T-helper 17 cell (primary cell): ENCODE measurements at regions not wholly inside any gene's neighbourhood (a gene's known extent, or its start where the extent isn't known, plus 50 kb on each side); places are given as distances from the start of the nearest gene placed in this dataset.

Source experiments
- ATAC-seq: fragments of 150-1000 bp; cut with Tn5 transposase; 2 replicates; pipeline ENCODE4 v1.10.0; 2021; ENCODE audit warnings: mild to moderate bottlenecking, moderate library complexity
- DNase-seq, 3 donors: peaks; one replicate each; pipeline versions ENCODE4 v3.0.0 to v3.0.0-alpha.2; 2020 to 2021
- H3K9me3 ChIP-seq: one replicate; pipeline ENCODE4 v1.7.0; 2013; ENCODE audit warnings: low read length, mild to moderate bottlenecking; ENCODE audit not compliant: control insufficient read depth, poor library complexity, severe bottlenecking
- H3K27ac Mint-ChIP-seq: one replicate; pipeline ENCODE4 v1.8.0; 2022; ENCODE audit warnings: mild to moderate bottlenecking, moderate library complexity, mixed read lengths
- H3K27me3 Mint-ChIP-seq: one replicate; pipeline ENCODE4 v1.8.0; 2022; ENCODE audit warnings: mixed read lengths
- H3K36me3 Mint-ChIP-seq: one replicate; pipeline ENCODE4 v1.8.0; 2022; ENCODE audit warnings: low read depth, mixed read lengths
- H3K4me1 Mint-ChIP-seq: one replicate; pipeline ENCODE4 v1.8.0; 2022; ENCODE audit warnings: mild to moderate bottlenecking, mixed read lengths
- H3K4me3 Mint-ChIP-seq: one replicate; pipeline ENCODE4 v1.8.0; 2022; ENCODE audit warnings: mild to moderate bottlenecking, moderate library complexity, mixed read lengths

DNA sequence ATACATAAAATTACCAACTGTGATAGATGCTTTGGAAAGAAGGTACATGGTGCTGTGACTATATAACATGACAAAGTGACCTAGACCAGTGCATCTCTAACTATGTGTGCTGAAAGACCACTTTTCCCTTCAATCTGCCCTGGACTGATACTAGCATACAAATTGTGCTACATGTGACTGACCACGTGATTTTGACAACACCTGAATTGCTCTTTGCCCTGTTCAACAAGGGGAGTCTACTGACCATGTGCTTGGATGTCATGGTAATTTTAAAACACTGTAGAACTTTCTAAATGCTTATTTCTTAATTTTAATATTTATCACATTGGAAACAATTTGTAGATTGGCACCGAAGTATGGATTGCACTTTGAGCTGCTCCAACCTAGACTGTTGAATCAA, 142.4 kb downstream of the CAND1 start:
- H3K4me1 Mint-ChIP-seq: no peaks in the 10 kb centered on the region
- no peaks in the 10 kb centered on the region for H3K27me3 Mint-ChIP-seq
- no peaks in the 10 kb centered on the region for H3K9me3 ChIP-seq
- DNase-seq: no peak
- no peak overlapping the region for H3K27ac Mint-ChIP-seq
- H3K36me3 Mint-ChIP-seq: no peaks in the 10 kb centered on the region
- ATAC-seq: no peak
- no peak overlapping the region for H3K4me3 Mint-ChIP-seq

DNA sequence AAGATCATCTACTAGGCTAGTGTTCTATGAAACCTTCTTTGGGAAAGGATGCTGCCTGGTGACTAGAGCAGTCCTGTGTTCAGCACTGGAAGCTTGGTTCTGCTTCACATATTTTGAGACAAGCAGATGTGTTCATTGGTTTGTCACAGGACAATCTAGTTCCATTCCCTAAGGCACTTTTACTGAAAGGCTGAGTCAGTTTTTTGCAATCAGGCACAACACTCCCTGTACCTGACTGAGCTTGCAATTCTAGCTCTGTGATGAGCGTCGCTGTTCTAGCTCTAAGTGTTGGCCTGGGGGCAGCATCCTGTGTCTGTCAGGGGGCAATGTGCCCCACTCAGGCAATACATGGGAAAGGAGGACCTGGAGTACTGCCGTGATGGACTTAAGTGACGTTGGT, 144.4 kb downstream of the CAND1 start:
- DNase-seq (no peak), ATAC-seq (no peak)
- H3K9me3 ChIP-seq: no peaks in the 10 kb centered on the region
- Mint-ChIP-seq H3K4me3 (no peak overlapping the region), H3K27me3 (no peaks in the 10 kb centered on the region), H3K27ac (no peak overlapping the region), H3K4me1 (no peaks in the 10 kb centered on the region), H3K36me3 (no peaks in the 10 kb centered on the region)

DNA sequence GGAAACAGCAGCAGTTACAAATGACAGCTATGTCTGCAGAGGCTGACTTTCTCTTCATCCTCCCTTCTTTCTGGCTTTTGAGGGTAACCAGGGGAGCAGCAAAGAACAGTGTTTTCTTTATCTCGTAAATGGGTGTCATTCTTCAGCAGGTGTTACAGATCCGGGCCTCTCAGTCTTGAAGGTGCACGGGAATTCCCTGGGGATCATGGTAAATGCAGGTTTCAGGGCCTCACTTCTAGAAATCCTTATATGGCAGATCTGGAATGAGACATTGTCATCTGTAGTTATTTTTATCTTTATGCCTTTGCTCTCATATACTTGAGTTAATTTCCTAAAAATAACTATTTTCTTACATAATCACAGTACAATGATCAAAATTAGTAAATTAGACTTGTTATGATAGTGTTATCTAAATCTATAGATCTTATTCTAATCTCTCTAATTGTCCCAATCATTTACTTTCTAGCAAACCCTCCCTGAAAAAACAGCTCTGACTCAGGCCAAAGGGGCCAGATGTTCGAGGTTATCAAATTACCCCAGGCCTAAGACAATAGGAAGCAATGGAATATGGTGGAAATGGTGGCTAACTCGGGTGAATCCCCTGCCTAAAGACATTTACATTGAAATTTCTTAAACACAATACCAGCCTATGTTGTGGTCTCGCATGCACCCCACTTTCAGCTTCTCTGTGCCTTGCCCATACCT, 145.0 kb downstream of the CAND1 start:
- Mint-ChIP-seq H3K4me1 (no peaks in the 10 kb centered on the region), H3K36me3 (no peaks in the 10 kb centered on the region), H3K27ac (no peak overlapping the region), H3K4me3 (no peak overlapping the region), H3K27me3 (no peaks in the 10 kb centered on the region)
- no peaks in the 10 kb centered on the region for H3K9me3 ChIP-seq
- DNase-seq (no peak), ATAC-seq (no peak)

DNA sequence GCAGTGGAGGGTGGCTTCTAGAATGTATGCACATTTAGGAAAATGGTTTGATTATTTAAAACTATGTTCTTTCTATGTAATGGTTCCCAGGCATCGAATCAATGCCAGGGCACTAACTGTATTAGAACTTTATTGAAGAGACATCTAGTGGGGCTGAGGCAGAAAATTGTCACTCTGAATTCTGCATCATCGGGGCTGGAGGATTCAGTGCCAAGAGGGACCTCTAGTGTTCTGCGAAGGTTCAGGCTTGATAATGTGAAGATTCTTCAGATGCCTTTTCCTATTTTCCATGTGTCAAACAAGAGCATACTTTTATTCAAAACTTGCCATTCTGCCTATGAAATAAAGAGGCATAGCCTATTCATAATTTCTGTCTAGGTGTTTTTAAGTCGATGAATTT, 146.3 kb downstream of the CAND1 start:
- H3K36me3 Mint-ChIP-seq: no peaks in the 10 kb centered on the region
- H3K27me3 Mint-ChIP-seq: no peaks in the 10 kb centered on the region
- DNase-seq (no peak), ATAC-seq (no peak)
- no peaks in the 10 kb centered on the region for H3K4me1 Mint-ChIP-seq
- H3K9me3 ChIP-seq: no peaks in the 10 kb centered on the region
- no peak overlapping the region for H3K4me3 Mint-ChIP-seq
- H3K27ac Mint-ChIP-seq: no peak overlapping the region

DNA sequence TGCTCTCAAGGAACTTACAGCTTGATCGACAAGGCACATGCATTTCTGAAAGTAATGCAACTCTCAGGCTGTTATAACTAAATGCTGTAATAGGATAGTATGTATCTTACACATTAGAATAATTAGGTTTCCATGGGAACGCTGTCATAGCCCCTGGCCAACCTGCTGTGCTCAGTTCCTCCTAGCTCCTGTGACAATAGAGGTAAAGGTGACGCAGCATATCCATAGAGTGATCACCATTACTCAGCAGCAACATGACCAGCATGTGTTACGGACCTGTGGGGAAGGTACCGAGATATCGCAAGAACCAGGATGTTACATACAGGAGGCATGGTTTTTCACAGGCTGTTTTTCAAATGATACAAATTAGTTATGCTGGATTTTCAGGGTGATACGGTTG, 150.7 kb downstream of the CAND1 start:
- H3K36me3 Mint-ChIP-seq: peaks cover 2% of the 10 kb centered on the region
- no peak overlapping the region for H3K27ac Mint-ChIP-seq
- H3K9me3 ChIP-seq: no peaks in the 10 kb centered on the region
- no peak overlapping the region for H3K4me3 Mint-ChIP-seq
- peaks cover 7% of the 10 kb centered on the region for H3K27me3 Mint-ChIP-seq
- peaks cover 3% of the 10 kb centered on the region for H3K4me1 Mint-ChIP-seq
- no peak for ATAC-seq
- no peak for DNase-seq

DNA sequence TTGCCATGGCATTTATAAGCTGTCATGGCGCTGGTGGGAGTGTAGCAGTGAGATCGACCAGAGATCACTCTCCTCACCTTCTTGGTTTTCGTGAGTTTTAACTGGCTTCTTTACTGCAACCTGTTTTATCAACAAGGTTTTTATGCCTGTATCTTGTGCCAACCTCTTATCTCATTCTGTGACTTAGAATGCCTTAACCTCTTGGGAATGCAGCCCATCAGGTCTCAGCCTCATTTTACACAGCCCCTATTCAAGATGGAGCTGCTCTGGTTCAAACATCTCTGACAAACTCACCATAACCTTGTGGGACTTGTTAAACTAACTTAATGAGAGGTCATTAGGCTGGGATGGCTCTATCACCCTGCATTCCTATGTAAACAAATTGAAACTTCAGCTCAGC, 151.3 kb downstream of the CAND1 start:
- no peak for ATAC-seq
- H3K4me3 Mint-ChIP-seq: no peak overlapping the region
- no peak overlapping the region for H3K27ac Mint-ChIP-seq
- peaks cover 3% of the 10 kb centered on the region for H3K4me1 Mint-ChIP-seq
- H3K36me3 Mint-ChIP-seq: peaks cover 2% of the 10 kb centered on the region
- no peak for DNase-seq
- peaks cover 7% of the 10 kb centered on the region for H3K27me3 Mint-ChIP-seq
- H3K9me3 ChIP-seq: no peaks in the 10 kb centered on the region

DNA sequence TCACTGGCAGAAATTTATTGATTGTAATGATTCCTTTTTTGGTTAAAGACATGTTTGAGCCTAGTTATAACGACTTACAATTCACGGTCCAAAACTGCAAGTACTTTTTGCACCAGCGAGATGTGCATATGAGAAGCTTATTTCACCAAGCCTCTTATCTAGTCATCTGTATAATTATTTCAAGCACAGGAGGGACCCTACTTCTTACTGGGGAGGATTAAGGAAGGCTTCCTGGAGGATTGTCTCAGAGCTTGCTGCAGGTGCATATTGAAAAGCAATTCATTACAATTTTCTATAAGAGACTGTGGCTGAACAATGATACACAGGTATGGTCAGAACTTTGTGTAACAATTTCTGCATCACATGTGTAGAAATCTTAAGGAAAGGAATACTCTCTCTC, 152.9 kb downstream of the CAND1 start:
- H3K36me3 Mint-ChIP-seq: peaks cover 2% of the 10 kb centered on the region
- H3K4me1 Mint-ChIP-seq: peaks cover 6% of the 10 kb centered on the region
- H3K27me3 Mint-ChIP-seq: peaks cover 7% of the 10 kb centered on the region
- no peak for ATAC-seq
- no peak for DNase-seq
- H3K9me3 ChIP-seq: no peaks in the 10 kb centered on the region
- no peak overlapping the region for H3K4me3 Mint-ChIP-seq
- no peak overlapping the region for H3K27ac Mint-ChIP-seq

DNA sequence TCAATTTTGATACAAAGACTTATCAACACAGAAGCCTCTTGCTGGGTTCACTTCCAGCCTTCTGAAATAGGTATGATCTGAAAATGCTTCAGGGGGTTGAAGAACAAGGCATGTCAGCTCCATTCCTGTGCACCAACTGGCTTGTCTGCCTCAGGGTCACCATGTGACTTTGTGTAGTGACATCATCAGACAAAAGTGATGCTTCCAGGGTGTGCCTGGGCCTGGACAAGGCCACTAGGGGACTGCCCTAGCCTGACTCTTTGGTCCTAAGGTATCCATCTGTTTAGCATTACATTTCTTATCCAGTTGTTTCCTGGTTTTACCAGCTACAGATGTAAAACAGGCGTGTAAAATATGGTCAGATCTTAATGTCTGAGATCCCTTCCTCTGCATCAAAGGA, 155.6 kb downstream of the CAND1 start:
- peaks cover 2% of the 10 kb centered on the region for H3K36me3 Mint-ChIP-seq
- H3K4me3 Mint-ChIP-seq: no peak overlapping the region
- peaks cover 6% of the 10 kb centered on the region for H3K4me1 Mint-ChIP-seq
- H3K27ac Mint-ChIP-seq: no peak overlapping the region
- no peak for DNase-seq
- peaks cover 22% of the 10 kb centered on the region for H3K27me3 Mint-ChIP-seq
- no peak for ATAC-seq
- no peaks in the 10 kb centered on the region for H3K9me3 ChIP-seq

DNA sequence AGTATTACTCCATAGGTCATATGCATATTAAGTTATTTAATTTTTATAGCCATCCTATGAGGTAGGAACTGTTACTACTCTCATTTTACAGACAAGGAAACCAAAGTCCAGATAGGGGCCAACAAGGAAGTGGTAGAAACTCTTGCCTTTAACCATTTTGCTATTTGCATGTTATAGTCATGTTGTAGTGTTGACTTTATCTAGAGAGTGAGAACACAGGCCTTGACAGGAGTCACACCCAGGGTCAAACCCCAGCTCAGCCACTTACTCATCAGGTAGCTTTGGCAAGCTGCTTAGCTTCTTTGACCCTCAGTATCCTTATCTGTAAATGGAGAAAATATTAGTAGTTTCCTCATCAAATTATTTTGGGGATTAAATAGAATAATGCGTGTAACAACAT, 156.2 kb downstream of the CAND1 start:
- ATAC-seq: no peak
- peaks cover 22% of the 10 kb centered on the region for H3K27me3 Mint-ChIP-seq
- H3K4me1 Mint-ChIP-seq: peaks cover 6% of the 10 kb centered on the region
- DNase-seq: no peak
- peaks cover 2% of the 10 kb centered on the region for H3K36me3 Mint-ChIP-seq
- H3K27ac Mint-ChIP-seq: no peak overlapping the region
- no peaks in the 10 kb centered on the region for H3K9me3 ChIP-seq
- no peak overlapping the region for H3K4me3 Mint-ChIP-seq

DNA sequence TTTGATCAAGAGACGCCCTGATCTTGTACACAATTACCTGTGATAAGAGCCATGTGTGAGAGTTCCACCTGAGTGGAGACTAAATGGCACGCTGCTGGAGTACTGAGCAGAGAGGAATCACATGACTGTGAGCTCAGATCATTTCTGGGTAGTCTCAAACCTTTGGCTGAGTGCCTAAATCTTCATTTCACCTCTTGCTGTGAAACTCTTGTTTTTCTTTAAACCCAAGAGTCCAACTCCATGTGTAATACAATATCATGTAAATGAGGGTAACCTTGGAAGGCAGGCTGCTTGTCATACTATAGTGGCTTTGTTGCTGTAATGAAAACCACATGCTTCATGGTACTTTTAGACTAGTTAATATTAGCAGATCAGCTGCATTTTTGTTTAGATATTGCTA, 156.9 kb downstream of the CAND1 start:
- peaks cover 2% of the 10 kb centered on the region for H3K36me3 Mint-ChIP-seq
- DNase-seq (no peak), ATAC-seq (no peak)
- H3K4me3 Mint-ChIP-seq: no peak overlapping the region
- H3K9me3 ChIP-seq: no peaks in the 10 kb centered on the region
- no peak overlapping the region for H3K27ac Mint-ChIP-seq
- peaks cover 22% of the 10 kb centered on the region for H3K27me3 Mint-ChIP-seq
- H3K4me1 Mint-ChIP-seq: peaks cover 6% of the 10 kb centered on the region

DNA sequence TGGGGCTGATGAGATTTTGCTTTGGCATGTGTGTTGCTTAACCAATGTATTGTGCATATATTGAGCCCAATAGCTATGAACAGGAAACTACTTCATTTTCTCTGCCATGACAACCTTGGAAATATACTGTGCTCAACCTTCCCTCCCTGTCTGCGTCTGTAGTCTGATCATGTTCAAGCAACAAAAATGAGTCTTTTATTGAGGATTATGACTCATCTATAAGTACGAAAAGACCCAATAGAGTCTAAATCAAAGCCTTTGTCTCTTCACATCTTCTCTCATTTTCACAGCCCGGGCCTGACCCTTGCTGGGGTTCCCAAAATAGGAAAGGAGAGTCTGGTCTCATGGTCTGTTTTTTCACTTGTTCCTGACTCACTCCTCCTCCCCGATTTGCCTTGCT, 158.2 kb downstream of the CAND1 start:
- Mint-ChIP-seq H3K27me3 (peaks cover 22% of the 10 kb centered on the region), H3K27ac (no peak overlapping the region), H3K4me3 (no peak overlapping the region), H3K36me3 (peaks cover 2% of the 10 kb centered on the region), H3K4me1 (peaks cover 6% of the 10 kb centered on the region)
- H3K9me3 ChIP-seq: no peaks in the 10 kb centered on the region
- DNase-seq: no peak
- no peak for ATAC-seq

DNA sequence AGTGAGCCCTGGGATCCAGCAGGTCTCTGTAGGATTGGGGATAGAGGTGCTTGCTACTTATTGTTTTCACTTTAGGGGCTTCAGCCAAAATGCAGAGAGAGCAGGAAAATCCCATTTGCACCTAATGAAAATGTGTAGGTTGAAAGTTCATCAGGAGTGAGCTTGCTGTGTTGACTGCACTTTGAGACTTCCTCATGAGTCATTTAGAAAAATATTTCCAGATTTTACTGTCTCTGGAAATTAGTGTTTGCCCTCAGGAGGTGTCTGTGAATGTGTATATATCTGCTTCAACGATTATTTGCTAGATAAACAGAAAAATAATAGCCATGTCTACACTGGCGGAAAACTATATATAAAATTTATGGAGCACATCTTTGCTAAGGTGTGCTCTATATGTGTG, 159.3 kb downstream of the CAND1 start:
- H3K9me3 ChIP-seq: no peaks in the 10 kb centered on the region
- Mint-ChIP-seq H3K27ac (no peak overlapping the region), H3K27me3 (peaks cover 20% of the 10 kb centered on the region), H3K36me3 (peaks cover 2% of the 10 kb centered on the region), H3K4me1 (peaks cover 5% of the 10 kb centered on the region), H3K4me3 (no peak overlapping the region)
- no peak for DNase-seq
- no peak for ATAC-seq

DNA sequence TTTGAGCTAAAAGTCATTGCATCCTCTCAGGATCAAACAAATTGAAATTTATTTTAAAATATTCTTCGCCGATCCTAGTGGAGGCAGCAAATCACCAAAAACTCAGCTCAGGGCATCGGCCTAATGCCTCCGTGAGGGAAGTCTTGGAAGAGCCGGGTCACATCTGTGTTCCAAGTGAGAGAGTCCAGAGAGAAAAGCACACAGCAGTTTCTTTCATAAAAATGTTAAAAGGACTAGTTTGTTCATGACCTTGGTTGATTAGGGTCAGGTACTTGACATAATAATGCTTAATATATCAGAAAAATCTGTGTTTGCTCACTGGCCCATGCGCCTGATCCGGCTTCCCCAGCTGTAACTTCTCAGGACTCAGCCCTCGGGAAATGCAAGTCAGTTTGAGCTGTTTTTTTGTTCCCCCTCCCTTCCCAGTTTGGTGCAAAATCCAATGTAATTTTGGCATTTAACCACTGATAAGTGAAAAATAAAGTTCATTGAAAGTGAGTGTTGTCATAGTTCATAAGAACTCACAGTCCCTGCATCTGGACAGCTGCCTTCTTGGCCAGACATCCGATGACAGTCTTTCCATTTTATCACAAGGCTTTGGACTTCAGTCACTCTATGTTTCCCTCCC, 161.7 kb downstream of the CAND1 start:
- peaks cover 4% of the 10 kb centered on the region for H3K4me1 Mint-ChIP-seq

DNA sequence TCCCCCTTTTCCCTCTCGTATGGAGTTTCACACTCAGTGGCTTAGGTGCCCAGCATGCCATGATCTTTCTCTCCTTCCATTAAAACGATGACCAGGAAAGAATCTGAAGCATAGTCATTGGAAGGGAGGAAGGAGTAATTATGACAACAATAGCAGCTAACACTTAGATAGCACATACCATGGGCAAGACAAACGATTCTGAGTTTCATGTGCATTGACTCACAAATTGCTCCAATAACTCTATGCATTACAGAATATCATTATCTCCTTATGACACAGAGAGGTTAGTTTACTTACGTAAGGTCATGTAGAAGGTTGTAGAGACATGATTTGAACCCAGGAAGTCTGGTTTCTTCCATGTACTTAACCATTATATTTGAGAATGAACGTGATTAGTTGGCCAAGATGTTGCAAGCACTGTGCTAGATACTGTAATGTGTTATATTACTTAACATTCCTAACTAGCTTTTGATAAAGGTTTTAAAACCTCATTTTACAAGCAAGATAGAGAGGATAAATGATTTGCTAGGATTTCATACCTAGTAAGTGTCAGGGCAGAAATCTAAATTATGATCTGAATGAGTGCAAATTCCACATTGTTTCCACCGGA, 162.4 kb downstream of the CAND1 start:
- no peak overlapping the region for H3K4me3 Mint-ChIP-seq
- no peaks in the 10 kb centered on the region for H3K36me3 Mint-ChIP-seq
- no peak for ATAC-seq
- no peak overlapping the region for H3K27ac Mint-ChIP-seq
- peaks cover 15% of the 10 kb centered on the region for H3K27me3 Mint-ChIP-seq
- no peaks in the 10 kb centered on the region for H3K9me3 ChIP-seq
- DNase-seq: no peak
- H3K4me1 Mint-ChIP-seq: peaks cover 2% of the 10 kb centered on the region

More for the DNA sequence above, 161.7 kb downstream of the CAND1 start:
- ATAC-seq (no peak), DNase-seq (no peak)
- H3K9me3 ChIP-seq: no peaks in the 10 kb centered on the region
- no peak overlapping the region for H3K27ac Mint-ChIP-seq
- no peak overlapping the region for H3K4me3 Mint-ChIP-seq
- H3K36me3 Mint-ChIP-seq: no peaks in the 10 kb centered on the region
- H3K27me3 Mint-ChIP-seq: peaks cover 15% of the 10 kb centered on the region
